GM23338 (cell line): ENCODE measurements at regions not wholly inside any gene's neighbourhood (a gene's known extent, or its start where the extent isn't known, plus 50 kb on each side); places are given as distances from the start of the nearest gene placed in this dataset.

Source experiments
- ATAC-seq: fragments of 200-7000 bp; cut with Tn5 transposase; 3 replicates; pipeline ENCODE4 v1.9.1; 2020
- DNase-seq: peaks from one replicate; pipeline ENCODE4 v3.0.0-alpha.2; 2015; ENCODE audit warnings: low spot score
- H2AFZ ChIP-seq: fragments of 200-600 bp; sonication (generic); 2 replicates; pipeline ENCODE4 v1.8.0; 2016; ENCODE audit warnings: antibody characterized with exemption, mild to moderate bottlenecking, moderate library complexity
- H3F3A ChIP-seq: fragments of 200-600 bp; sonication (generic); replicated peaks from 2 replicates; pipeline ENCODE4 v1.8.0; 2017; ENCODE audit warnings: antibody characterized with exemption, mixed run types, low read depth
- H3K27ac ChIP-seq: fragments of 200-600 bp; sonication (generic); 2 replicates; pipeline ENCODE4 v1.6.1; 2016; ENCODE audit warnings: low read depth
- H3K27me3 ChIP-seq: fragments of 200-600 bp; sonication (generic); 2 replicates; pipeline ENCODE4 v1.8.0; 2016; ENCODE audit warnings: mild to moderate bottlenecking, mixed run types, moderate library complexity; ENCODE audit not compliant: insufficient read depth
- H3K36me3 ChIP-seq: fragments of 200-600 bp; sonication (generic); 2 replicates; pipeline ENCODE4 v1.8.0; 2016; ENCODE audit warnings: mild to moderate bottlenecking; ENCODE audit not compliant: insufficient read depth
- H3K4me1 ChIP-seq: fragments of 200-600 bp; sonication (generic); 2 replicates; pipeline ENCODE4 v1.8.0; 2016; ENCODE audit warnings: mild to moderate bottlenecking, moderate library complexity; ENCODE audit not compliant: insufficient read depth
- H3K4me2 ChIP-seq: fragments of 200-600 bp; sonication (generic); 2 replicates; pipeline ENCODE4 v1.7.1; 2017; ENCODE audit warnings: mixed run types
- H3K4me3 ChIP-seq: fragments of 200-600 bp; sonication (generic); 2 replicates; pipeline ENCODE4 v1.6.1; 2016; ENCODE audit warnings: mixed run types
- H3K79me2 ChIP-seq: fragments of 200-600 bp; sonication (generic); replicated peaks from 2 replicates; pipeline ENCODE4 v1.8.0; 2017; ENCODE audit warnings: mild to moderate bottlenecking; ENCODE audit not compliant: insufficient read depth
- H3K9me2 ChIP-seq: fragments of 200-600 bp; sonication (generic); 2 replicates; pipeline ENCODE4 v1.8.0; 2017; ENCODE audit not compliant: insufficient read depth
- H4K20me1 ChIP-seq: fragments of 200-600 bp; sonication (generic); replicated peaks from 2 replicates; pipeline ENCODE4 v1.8.0; 2017; ENCODE audit warnings: mild to moderate bottlenecking; ENCODE audit not compliant: insufficient read depth
- H3K27ac Mint-ChIP-seq: 2 replicates; pipeline ENCODE4 v1.8.0; 2020; ENCODE audit warnings: inconsistent platforms, mild to moderate bottlenecking, moderate library complexity, mixed read lengths
- H3K27me3 Mint-ChIP-seq: 3 replicates; pipeline ENCODE4 v1.8.0; 2022; ENCODE audit warnings: low read depth, mild to moderate bottlenecking, moderate library complexity, mixed read lengths, inconsistent platforms; ENCODE audit not compliant: insufficient read depth, poor library complexity
- H3K36me3 Mint-ChIP-seq: 3 replicates; pipeline ENCODE4 v1.8.0; 2021; ENCODE audit warnings: low read depth, mild to moderate bottlenecking, inconsistent platforms, moderate library complexity, mixed read lengths
- H3K4me1 Mint-ChIP-seq: 3 replicates; pipeline ENCODE4 v1.8.0; 2020; ENCODE audit warnings: mild to moderate bottlenecking, inconsistent platforms, mixed read lengths
- H3K4me3 Mint-ChIP-seq: 3 replicates; pipeline ENCODE4 v1.8.0; 2021; ENCODE audit warnings: moderate library complexity, mild to moderate bottlenecking, inconsistent platforms, mixed read lengths
- H3K9me3 Mint-ChIP-seq: 3 replicates; pipeline ENCODE4 v1.8.0; 2020; ENCODE audit warnings: moderate library complexity, mild to moderate bottlenecking, inconsistent platforms, mixed read lengths
- CTCF ChIP-seq, 2 experiments: fragments of 200-600 bp in 1 of 2; sonication (generic) in 1 of 2; conservative IDR thresholded peaks; 2 replicates each; pipeline versions ENCODE4 v1.5.1 to v1.6.1; 2016 to 2017; ENCODE audit warnings: antibody characterized with exemption in 2 of 2, low read depth in 2 of 2, mild to moderate bottlenecking in 2 of 2, moderate library complexity in 1 of 2
- ETS1 ChIP-seq: IDR thresholded peaks from 2 replicates; pipeline ENCODE4 v1.6.1; 2016; ENCODE audit warnings: antibody characterized with exemption
- EZH2 ChIP-seq: fragments of 200-600 bp; sonication (generic); IDR thresholded peaks from one replicate; pipeline ENCODE4 v1.8.0; 2017; ENCODE audit warnings: antibody characterized with exemption, mild to moderate bottlenecking, low read depth; ENCODE audit not compliant: unreplicated experiment
- EZH2phosphoT487 ChIP-seq: fragments of 200-600 bp; sonication (generic); IDR thresholded peaks from one replicate; pipeline ENCODE4 v1.8.1; 2018; ENCODE audit warnings: antibody characterized with exemption; ENCODE audit not compliant: unreplicated experiment
- JUNB ChIP-seq: IDR thresholded peaks from one replicate; pipeline ENCODE4 v1.6.1; 2016; ENCODE audit warnings: antibody characterized with exemption; ENCODE audit not compliant: unreplicated experiment
- NANOG ChIP-seq: IDR thresholded peaks from 2 replicates; pipeline ENCODE4 v1.6.1; 2016; ENCODE audit warnings: antibody characterized with exemption, borderline replicate concordance
- POLR2AphosphoS5 ChIP-seq: IDR thresholded peaks from 2 replicates; pipeline ENCODE4 v1.6.1; 2016; ENCODE audit warnings: antibody characterized with exemption, low read depth
- REST ChIP-seq: IDR thresholded peaks from one replicate; pipeline ENCODE4 v1.6.1; 2018; ENCODE audit warnings: antibody characterized with exemption; ENCODE audit not compliant: unreplicated experiment
- STAT1 ChIP-seq: IDR thresholded peaks from one replicate; pipeline ENCODE4 v1.6.1; 2016; ENCODE audit warnings: antibody characterized with exemption; ENCODE audit not compliant: unreplicated experiment
- ZNF114 ChIP-seq: fragments of 250-450 bp; sonication (Bioruptor Pico); IDR thresholded peaks from 2 replicates; pipeline ENCODE4 v1.5.0; 2020; ENCODE audit warnings: mild to moderate bottlenecking, moderate library complexity
- ZNF331 ChIP-seq: fragments of 250-450 bp; sonication (Bioruptor Pico); IDR thresholded peaks from 2 replicates; pipeline ENCODE4 v1.5.0; 2020; ENCODE audit warnings: low read depth, mild to moderate bottlenecking, moderate library complexity

- no peak for TF ChIP-seq ETS1
- no peak for TF ChIP-seq ZNF331
- TF ChIP-seq REST: no peak
- no peak for TF ChIP-seq CTCF (conservative IDR thresholded peaks at IDR 0.05; ENCODE audit: low read depth in 2 of 2)
- no peak for TF ChIP-seq STAT1
- no peak for TF ChIP-seq EZH2phosphoT487
- TF ChIP-seq EZH2: no peak
- no peak for TF ChIP-seq ZNF114 (CRISPR knock-in tag)
- no peak for TF ChIP-seq POLR2AphosphoS5
- TF ChIP-seq NANOG: no peak
- TF ChIP-seq JUNB: no peak
These were observed 709.8 kb upstream of the DIAPH2 start (continued) for GRCh38 chrX:95974890-95975289.

GRCh38 chrX:95995583-95995982 is 689.1 kb upstream of the DIAPH2 start:
- Histone ChIP-seq H3K79me2 (no peaks in the 10 kb centered on the region), H4K20me1 (no peaks in the 10 kb centered on the region), H3K4me3 (no peak overlapping the region), H3K27me3 (no peaks in the 10 kb centered on the region), H3F3A (no peaks in the 10 kb centered on the region), H3K27ac (no peak overlapping the region), H3K4me2 (no peak overlapping the region), H3K9me2 (no peaks in the 10 kb centered on the region), H3K36me3 (no peaks in the 10 kb centered on the region), H2AFZ (no peak overlapping the region), H3K4me1 (no peaks in the 10 kb centered on the region)
- no peak for DNase-seq
- no peak for TF ChIP-seq REST
- no peak for TF ChIP-seq POLR2AphosphoS5
- no peak for TF ChIP-seq ZNF114 (CRISPR knock-in tag)
- no peaks in the 10 kb centered on the region for H3K4me1 Mint-ChIP-seq
- H3K9me3 Mint-ChIP-seq: no peaks in the 10 kb centered on the region
- no peak overlapping the region for H3K27ac Mint-ChIP-seq
- no peaks in the 10 kb centered on the region for H3K27me3 Mint-ChIP-seq
- no peaks in the 10 kb centered on the region for H3K36me3 Mint-ChIP-seq
- no peak overlapping the region for H3K4me3 Mint-ChIP-seq
- ATAC-seq: no peak
